Lower leg skin (tissue), 3 donors: ENCODE measurements at regions not wholly inside any gene's neighbourhood (a gene's known extent, or its start where the extent isn't known, plus 50 kb on each side); places are given as distances from the start of the nearest gene placed in this dataset.

Experiments
- CTCF ChIP-seq, 3 donors: fragments of 450-650 bp; IDR thresholded peaks; one replicate each; pipeline ENCODE4 v1.5.1; 2016; ENCODE audit warnings: antibody characterized with exemption in 3 of 3, mild to moderate bottlenecking in 3 of 3, moderate library complexity in 2 of 3
- POLR2A ChIP-seq, 2 donors: fragments of 450-650 bp; IDR thresholded peaks; one replicate each; pipeline ENCODE4 v1.6.1; 2016 to 2017; ENCODE audit warnings: antibody characterized with exemption in 2 of 2, mild to moderate bottlenecking in 1 of 2, moderate library complexity in 1 of 2

GRCh38 chr11:116400081-116400480 lies 372.7 kb downstream of the BUD13 start:
- TF ChIP-seq CTCF (IDR thresholded peaks at IDR 0.05): no peak
- no peak for TF ChIP-seq POLR2A (IDR thresholded peaks at IDR 0.05)
